ENCODE measurements at regions not wholly inside any gene's neighbourhood (a gene's known extent, or its start where the extent isn't known, plus 50 kb on each side); places are given as distances from the start of the nearest gene placed in this dataset.

DNA sequence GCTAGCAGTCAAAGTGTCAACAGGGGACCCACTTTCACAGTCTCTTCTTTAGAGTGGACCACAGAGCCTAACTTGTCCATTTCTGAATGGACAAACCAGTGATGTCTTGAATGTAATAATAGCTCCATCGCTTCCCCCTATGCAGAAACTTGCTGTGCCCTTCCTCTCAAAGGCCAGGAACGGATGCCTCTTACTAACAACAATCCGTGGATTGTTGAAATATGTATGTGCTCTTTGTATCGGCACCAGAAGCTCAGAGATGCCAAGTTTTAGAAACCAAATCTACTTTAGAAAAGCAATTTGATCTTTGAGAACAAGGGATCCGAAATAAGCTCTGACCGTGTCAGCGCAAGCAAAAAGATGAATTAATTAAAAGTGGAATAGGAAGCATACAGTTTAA lies 259.5 kb upstream of the POU2AF2 start:
- H3K4me3 Mint-ChIP-seq = no peak overlapping the region
- peaks cover 6% of the 10 kb centered on the region for H3K27me3 Mint-ChIP-seq (ENCODE audit: low read depth)
- peaks cover 5% of the 10 kb centered on the region for H3K4me1 Mint-ChIP-seq
- DNase-seq (ENCODE audit: low spot score in 2 of 2, unreplicated experiment in 2 of 2) = no peak
- no peak overlapping the region for H3K27ac Mint-ChIP-seq
- H3K9me3 Mint-ChIP-seq = no peaks in the 10 kb centered on the region
- TF ChIP-seq, protein P1, sequence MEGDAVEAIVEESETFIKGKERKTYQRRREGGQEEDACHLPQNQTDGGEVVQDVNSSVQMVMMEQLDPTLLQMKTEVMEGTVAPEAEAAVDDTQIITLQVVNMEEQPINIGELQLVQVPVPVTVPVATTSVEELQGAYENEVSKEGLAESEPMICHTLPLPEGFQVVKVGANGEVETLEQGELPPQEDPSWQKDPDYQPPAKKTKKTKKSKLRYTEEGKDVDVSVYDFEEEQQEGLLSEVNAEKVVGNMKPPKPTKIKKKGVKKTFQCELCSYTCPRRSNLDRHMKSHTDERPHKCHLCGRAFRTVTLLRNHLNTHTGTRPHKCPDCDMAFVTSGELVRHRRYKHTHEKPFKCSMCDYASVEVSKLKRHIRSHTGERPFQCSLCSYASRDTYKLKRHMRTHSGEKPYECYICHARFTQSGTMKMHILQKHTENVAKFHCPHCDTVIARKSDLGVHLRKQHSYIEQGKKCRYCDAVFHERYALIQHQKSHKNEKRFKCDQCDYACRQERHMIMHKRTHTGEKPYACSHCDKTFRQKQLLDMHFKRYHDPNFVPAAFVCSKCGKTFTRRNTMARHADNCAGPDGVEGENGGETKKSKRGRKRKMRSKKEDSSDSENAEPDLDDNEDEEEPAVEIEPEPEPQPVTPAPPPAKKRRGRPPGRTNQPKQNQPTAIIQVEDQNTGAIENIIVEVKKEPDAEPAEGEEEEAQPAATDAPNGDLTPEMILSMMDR (IDR thresholded peaks at IDR 0.05; ENCODE audit: unreplicated experiment) = no peak
- H3K36me3 Mint-ChIP-seq = no peaks in the 10 kb centered on the region

DNA sequence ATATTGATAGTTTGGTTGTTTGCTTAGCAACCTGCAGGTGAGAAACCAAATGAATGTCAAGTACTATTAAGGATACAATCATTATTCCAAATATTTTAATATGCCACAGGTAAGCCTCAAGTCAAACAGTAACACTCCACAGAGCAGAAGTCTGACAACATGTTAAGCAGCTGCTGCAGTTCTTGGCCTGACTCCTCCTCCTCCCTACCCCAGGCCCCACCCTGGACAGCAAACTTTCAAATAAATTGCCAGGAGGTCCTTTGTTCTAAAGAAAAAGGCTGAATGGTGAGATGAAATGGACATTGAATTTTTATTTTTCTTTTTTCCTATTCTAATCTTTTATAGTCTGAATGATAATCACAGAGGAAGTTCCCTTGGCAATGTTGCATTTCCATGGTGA lies 260.0 kb upstream of the POU2AF2 start:
- Mint-ChIP-seq H3K4me3 (no peak overlapping the region), H3K9me3 (peaks cover under 1% of the 10 kb centered on the region), H3K4me1 (peaks cover 5% of the 10 kb centered on the region), H3K27me3 (ENCODE audit: low read depth) (peaks cover 6% of the 10 kb centered on the region), H3K36me3 (no peaks in the 10 kb centered on the region), H3K27ac (no peak overlapping the region)
- DNase-seq (ENCODE audit: low spot score in 2 of 2, unreplicated experiment in 2 of 2) = no peak
- TF ChIP-seq, protein P1 (IDR thresholded peaks at IDR 0.05; ENCODE audit: unreplicated experiment) = no peak

DNA sequence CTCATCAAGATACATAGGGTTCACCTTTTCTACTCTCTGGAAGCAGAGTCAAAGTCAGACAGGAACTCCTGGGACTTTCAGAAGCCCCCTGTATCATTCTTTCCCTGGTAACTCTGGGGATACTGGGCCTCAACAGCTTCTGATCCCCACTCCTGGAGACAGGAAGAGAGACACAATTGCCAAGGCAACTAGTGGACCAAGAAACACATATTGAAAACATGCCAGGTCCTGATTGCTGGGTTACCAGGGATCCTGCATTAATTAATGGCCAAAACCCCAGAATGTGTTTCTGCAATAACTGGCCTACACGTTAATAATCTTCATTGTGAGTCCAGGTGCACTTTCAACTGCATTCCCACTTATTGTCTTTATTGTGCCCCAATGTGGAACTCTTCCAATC lies 260.8 kb upstream of the POU2AF2 start:
- Mint-ChIP-seq H3K27ac (no peak overlapping the region), H3K36me3 (no peaks in the 10 kb centered on the region), H3K27me3 (ENCODE audit: low read depth) (peaks cover 6% of the 10 kb centered on the region), H3K9me3 (peaks cover 8% of the 10 kb centered on the region), H3K4me3 (no peak overlapping the region), H3K4me1 (peaks cover 5% of the 10 kb centered on the region)
- TF ChIP-seq, protein P1 (IDR thresholded peaks at IDR 0.05; ENCODE audit: unreplicated experiment) = no peak
- DNase-seq (ENCODE audit: low spot score in 2 of 2, unreplicated experiment in 2 of 2) = no peak

DNA sequence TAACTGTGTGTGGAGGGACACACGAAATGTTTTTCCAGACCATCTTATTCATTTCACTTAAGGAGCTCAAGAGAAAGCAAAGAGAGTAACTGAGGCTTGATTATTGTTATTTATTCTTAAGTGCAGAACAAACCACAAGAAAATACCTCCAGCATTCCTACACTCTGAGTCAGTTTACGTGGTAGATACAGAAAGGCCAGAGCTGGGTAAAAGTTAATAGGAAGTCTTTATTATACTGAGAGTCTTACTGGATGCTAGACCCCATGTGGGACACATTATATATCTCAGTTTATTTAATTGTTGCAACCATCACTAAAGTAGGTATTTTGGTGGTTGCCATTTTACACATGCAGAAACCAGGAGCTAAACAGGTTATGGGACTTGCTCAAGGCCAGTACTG lies 261.4 kb upstream of the POU2AF2 start:
- no peak for DNase-seq (ENCODE audit: low spot score in 2 of 2, unreplicated experiment in 2 of 2)
- Mint-ChIP-seq H3K27ac (no peak overlapping the region), H3K36me3 (peaks cover 5% of the 10 kb centered on the region), H3K4me1 (peaks cover 5% of the 10 kb centered on the region), H3K27me3 (ENCODE audit: low read depth) (peaks cover 6% of the 10 kb centered on the region), H3K9me3 (peaks cover 13% of the 10 kb centered on the region), H3K4me3 (no peak overlapping the region)
- TF ChIP-seq, protein P1 (IDR thresholded peaks at IDR 0.05; ENCODE audit: unreplicated experiment) = no peak

DNA sequence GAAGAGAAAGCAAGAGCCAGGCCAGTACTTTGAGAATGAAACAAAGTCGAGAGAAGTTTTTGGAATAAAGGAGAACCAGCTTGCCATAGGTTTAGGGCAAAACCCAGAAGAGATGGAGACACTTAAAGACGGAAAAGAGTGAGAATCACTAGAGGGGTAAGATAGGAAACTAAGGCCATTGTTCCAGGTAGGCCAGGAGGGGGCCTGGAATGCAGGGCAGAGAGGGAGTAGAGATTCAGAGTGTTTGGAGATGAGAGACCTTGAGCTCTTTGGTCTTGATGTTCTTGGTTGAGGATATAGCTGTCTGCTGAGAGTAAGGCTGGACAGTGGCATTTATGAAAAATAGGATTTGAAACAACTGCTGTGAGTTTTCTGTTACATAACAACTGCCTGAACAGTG lies 263.3 kb upstream of the POU2AF2 start:
- peaks cover 22% of the 10 kb centered on the region for H3K9me3 Mint-ChIP-seq
- peaks cover 6% of the 10 kb centered on the region for H3K36me3 Mint-ChIP-seq
- no peak overlapping the region for H3K27ac Mint-ChIP-seq
- H3K4me3 Mint-ChIP-seq = no peak overlapping the region
- peaks cover 5% of the 10 kb centered on the region for H3K4me1 Mint-ChIP-seq
- TF ChIP-seq, protein P1 (IDR thresholded peaks at IDR 0.05; ENCODE audit: unreplicated experiment) = no peak
- H3K27me3 Mint-ChIP-seq (ENCODE audit: low read depth) = peaks cover 5% of the 10 kb centered on the region
- DNase-seq (ENCODE audit: low spot score in 2 of 2, unreplicated experiment in 2 of 2) = no peak

DNA sequence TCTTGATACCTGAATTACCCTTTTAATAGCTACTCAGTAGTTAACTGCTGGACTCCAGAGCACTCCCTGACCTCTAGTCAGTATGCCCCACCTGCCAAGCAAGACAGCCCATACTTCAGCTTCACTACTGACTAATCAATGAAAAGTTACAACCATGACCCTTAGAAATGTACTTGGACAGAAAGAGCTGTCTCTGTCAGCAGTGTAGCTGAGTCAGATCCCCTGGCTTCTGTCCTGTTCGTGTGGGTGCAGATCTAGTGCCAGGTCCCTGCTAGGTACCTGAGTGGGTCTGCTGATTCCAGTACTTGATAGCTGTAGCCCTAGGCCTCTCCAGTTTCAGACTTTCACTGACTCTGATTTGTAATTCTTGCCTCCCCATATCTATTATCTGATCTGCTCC lies 265.8 kb upstream of the POU2AF2 start:
- Mint-ChIP-seq H3K4me3 (no peak overlapping the region), H3K9me3 (peaks cover 27% of the 10 kb centered on the region), H3K4me1 (peaks cover 5% of the 10 kb centered on the region), H3K27ac (no peak overlapping the region), H3K36me3 (peaks cover 6% of the 10 kb centered on the region), H3K27me3 (ENCODE audit: low read depth) (no peaks in the 10 kb centered on the region)
- no peak for DNase-seq (ENCODE audit: low spot score in 2 of 2, unreplicated experiment in 2 of 2)
- TF ChIP-seq, protein P1 (IDR thresholded peaks at IDR 0.05; ENCODE audit: unreplicated experiment) = no peak

All from mesothelial cell of epicardium (in vitro differentiated cells).